ENCODE measurements at regions not wholly inside any gene's neighbourhood (a gene's known extent, or its start where the extent isn't known, plus 50 kb on each side); places are given as distances from the start of the nearest gene placed in this dataset.

DNA sequence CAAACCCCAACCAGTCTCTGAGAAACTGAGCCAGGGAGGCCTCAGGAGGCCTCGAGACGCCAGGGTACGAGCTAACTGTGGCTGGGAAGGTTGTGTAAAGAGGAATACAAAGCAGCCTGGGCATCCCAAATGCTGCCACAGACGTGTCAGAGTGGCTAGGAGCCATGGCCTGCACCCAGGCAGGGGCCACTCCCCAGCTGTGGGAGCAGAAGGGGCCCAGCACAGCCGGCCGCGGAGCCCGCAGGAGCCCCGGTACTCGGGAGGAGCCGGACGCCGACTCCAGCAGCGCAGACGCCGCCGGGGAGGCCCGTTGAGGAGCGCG is 349.8 kb upstream of the B3GAT1 start:
- no peaks in the 10 kb centered on the region for H3K27me3 Mint-ChIP-seq
- peaks cover under 1% of the 10 kb centered on the region for H3K9me3 Mint-ChIP-seq
- no peak overlapping the region for H3K4me3 Mint-ChIP-seq
- no peaks in the 10 kb centered on the region for H3K4me1 Mint-ChIP-seq
- DNase-seq (no peak), ATAC-seq (ENCODE audit: low read depth) (no peak)
- H3K36me3 Mint-ChIP-seq, result no peaks in the 10 kb centered on the region
- POLR2A ChIA-PET, result no interaction called here
- H3K27ac Mint-ChIP-seq, result no peak overlapping the region

DNA sequence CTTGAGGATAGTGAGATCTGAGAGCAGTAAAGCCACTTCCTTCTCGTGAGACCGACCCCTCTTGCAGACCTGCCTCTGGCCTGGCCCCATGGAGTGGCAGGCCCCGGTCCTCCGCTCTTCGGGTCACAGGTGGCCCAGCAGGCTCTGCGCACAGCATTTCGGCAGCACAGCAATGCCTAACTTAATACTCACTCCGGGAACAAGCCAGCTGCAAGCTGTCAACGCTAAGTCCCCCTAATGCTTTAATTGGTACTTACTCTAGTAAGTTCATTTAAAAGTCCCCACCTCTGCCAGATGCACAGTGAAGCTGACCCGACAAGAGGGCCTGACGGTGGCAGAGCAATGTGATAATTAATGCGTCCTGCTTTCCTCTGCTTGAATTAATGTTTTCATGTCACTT is 349.3 kb upstream of the B3GAT1 start:
- H3K36me3 Mint-ChIP-seq, result no peaks in the 10 kb centered on the region
- no peaks in the 10 kb centered on the region for H3K27me3 Mint-ChIP-seq
- no peaks in the 10 kb centered on the region for H3K9me3 Mint-ChIP-seq
- POLR2A ChIA-PET, result no interaction called here
- H3K27ac Mint-ChIP-seq, result no peak overlapping the region
- ATAC-seq (ENCODE audit: low read depth), result no peak
- H3K4me3 Mint-ChIP-seq, result no peak overlapping the region
- H3K4me1 Mint-ChIP-seq, result no peaks in the 10 kb centered on the region
- no peak for DNase-seq

DNA sequence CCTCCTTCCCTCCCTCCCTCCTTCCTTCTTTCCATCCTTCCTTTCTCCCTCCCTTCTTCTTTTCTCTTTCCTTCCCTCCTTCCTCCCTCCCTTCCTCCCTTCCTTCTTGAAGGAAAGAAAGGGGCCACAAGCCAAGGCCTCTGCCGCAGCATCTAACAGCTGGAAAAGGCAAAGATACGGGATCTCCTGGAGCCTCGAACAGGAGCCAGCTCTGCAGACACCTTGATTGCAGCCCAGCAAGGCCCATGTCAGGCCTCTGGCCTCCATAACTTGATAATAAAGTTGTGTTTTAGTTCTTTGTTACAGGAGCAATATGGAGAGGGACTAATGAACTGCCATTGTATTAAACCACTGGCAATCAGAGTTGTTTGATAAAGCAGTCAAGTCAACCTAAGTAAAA is 348.9 kb upstream of the B3GAT1 start:
- Mint-ChIP-seq H3K27me3 (no peaks in the 10 kb centered on the region), H3K4me1 (no peaks in the 10 kb centered on the region), H3K27ac (no peak overlapping the region), H3K36me3 (no peaks in the 10 kb centered on the region), H3K4me3 (no peak overlapping the region), H3K9me3 (no peaks in the 10 kb centered on the region)
- POLR2A ChIA-PET, result no interaction called here
- DNase-seq (no peak), ATAC-seq (ENCODE audit: low read depth) (no peak)

DNA sequence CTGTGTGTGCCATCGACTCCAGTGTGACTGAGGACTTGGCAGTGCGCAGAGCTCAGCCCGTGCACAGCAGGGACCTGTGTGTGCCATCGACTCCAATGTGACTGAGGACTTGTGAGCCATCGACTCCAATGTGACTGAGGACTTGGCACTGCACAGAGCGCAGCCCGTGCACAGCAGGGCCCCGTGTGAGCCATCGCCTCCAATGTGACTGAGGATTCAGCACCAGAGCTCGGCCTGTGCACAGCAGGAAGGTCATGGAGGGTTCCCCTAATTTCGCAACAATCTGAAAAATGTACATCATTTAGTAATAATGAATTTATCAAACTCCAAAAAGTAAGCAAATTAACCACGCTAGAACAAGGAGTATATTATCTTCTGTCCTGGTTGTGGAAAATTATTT is 348.3 kb upstream of the B3GAT1 start:
- Mint-ChIP-seq H3K4me1 (no peaks in the 10 kb centered on the region), H3K27ac (no peak overlapping the region), H3K36me3 (no peaks in the 10 kb centered on the region), H3K4me3 (no peak overlapping the region), H3K9me3 (no peaks in the 10 kb centered on the region), H3K27me3 (peaks cover under 1% of the 10 kb centered on the region)
- no peak for DNase-seq
- POLR2A ChIA-PET, result no interaction called here
- no peak for ATAC-seq (ENCODE audit: low read depth)

DNA sequence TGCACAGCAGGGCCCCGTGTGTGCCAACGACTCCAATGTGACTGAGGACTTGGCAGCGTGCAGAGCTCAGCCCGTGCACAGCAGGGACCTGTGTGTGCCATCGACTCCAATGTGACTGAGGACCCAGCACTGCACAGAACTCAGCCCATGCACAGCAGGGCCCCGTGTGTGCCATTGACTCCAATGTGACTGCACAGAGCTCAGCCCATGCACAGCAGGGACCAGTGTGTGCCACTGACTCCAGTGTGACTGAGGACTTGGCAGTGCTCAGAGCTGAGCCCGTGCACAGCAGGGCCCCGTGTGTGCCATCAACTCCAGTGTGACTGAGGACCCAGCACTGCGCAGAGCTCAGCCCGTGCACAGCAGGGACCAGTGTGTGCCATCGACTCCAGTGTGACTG is 347.8 kb upstream of the B3GAT1 start:
- Mint-ChIP-seq H3K36me3 (no peaks in the 10 kb centered on the region), H3K9me3 (no peaks in the 10 kb centered on the region), H3K4me1 (no peaks in the 10 kb centered on the region), H3K4me3 (no peak overlapping the region), H3K27ac (no peak overlapping the region), H3K27me3 (peaks cover 4% of the 10 kb centered on the region)
- DNase-seq (no peak), ATAC-seq (ENCODE audit: low read depth) (no peak)
- POLR2A ChIA-PET, result no interaction called here

DNA sequence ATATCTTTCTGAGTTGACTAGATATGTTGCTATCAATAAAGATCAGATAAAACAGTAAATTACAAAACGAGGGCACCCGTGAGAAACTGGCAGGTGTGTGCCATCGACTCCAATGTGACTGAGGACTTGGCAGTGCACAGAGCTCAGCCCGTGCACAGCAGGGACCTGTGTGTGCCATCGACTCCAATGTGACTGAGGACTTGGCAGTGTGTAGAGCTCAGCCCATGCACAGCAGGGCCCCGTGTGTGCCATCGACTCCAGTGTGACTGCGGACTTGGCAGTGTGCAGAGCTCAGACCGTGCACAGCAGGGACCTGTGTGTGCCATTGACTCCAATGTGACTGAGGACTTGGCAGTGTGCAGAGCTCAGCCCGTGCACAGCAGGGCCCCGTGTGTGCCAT is 347.2 kb upstream of the B3GAT1 start:
- no peak overlapping the region for H3K27ac Mint-ChIP-seq
- no peak overlapping the region for H3K4me3 Mint-ChIP-seq
- H3K27me3 Mint-ChIP-seq, result peaks cover 4% of the 10 kb centered on the region
- no peaks in the 10 kb centered on the region for H3K36me3 Mint-ChIP-seq
- ATAC-seq (ENCODE audit: low read depth) (no peak), DNase-seq (no peak)
- POLR2A ChIA-PET, result no interaction called here
- H3K4me1 Mint-ChIP-seq, result no peaks in the 10 kb centered on the region
- H3K9me3 Mint-ChIP-seq, result no peaks in the 10 kb centered on the region

DNA sequence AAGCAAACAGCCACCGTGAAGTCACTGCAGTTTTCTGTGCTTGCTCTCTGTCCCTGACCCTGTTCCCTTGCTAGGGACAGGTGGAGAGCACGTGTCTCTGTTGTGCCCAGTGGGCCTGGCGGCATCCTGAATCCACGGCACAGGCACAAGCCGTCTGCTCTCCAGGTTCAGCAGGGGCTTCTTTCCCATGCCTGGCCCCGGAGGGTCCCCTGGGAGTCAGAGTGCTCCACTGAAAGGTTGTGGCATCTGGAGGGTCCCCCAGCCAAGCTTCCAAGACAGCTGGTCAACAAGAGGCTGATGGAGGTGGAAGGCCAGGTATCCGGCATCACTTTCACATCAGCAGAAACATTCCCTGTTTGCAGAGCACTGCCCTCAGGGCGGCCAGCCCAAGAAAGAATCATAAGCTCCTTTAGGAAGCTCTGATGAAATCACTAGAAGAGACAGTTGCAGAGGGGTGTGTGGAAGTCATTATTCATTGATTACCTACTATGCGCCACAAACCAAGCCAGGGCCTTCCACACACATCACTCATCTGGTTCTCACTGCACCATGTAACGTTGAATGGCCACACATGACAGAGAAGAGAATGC is 346.4 kb upstream of the B3GAT1 start:
- Mint-ChIP-seq H3K36me3 (no peaks in the 10 kb centered on the region), H3K27ac (no peak overlapping the region), H3K4me3 (no peak overlapping the region), H3K27me3 (peaks cover 4% of the 10 kb centered on the region), H3K4me1 (no peaks in the 10 kb centered on the region), H3K9me3 (no peaks in the 10 kb centered on the region)
- no peak for ATAC-seq (ENCODE audit: low read depth)
- POLR2A ChIA-PET, result no interaction called here
- no peak for DNase-seq

DNA sequence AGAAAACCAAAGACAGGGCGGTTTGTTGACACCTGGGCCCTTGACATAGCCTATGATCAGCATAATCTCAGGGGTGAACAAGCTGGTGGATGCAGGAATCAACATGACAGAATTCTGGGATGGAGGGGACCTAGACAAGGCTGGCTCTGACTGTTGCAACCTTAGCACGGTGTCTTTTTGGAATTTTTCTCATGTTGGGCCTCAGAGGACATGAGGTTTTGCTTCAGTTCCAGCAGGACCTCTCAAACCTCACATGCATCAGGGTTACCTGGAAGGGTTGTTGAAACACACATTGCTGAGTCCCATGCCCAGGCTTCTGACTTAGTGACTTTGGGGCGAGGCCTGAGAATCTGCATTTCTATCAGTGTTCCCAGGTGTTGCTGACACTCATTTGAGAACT is 345.6 kb upstream of the B3GAT1 start:
- no peak overlapping the region for H3K27ac Mint-ChIP-seq
- H3K36me3 Mint-ChIP-seq, result no peaks in the 10 kb centered on the region
- POLR2A ChIA-PET, result no interaction called here
- ATAC-seq (ENCODE audit: low read depth), result no peak
- H3K9me3 Mint-ChIP-seq, result no peaks in the 10 kb centered on the region
- DNase-seq, result no peak
- H3K4me1 Mint-ChIP-seq, result no peaks in the 10 kb centered on the region
- peaks cover 4% of the 10 kb centered on the region for H3K27me3 Mint-ChIP-seq
- H3K4me3 Mint-ChIP-seq, result no peak overlapping the region

DNA sequence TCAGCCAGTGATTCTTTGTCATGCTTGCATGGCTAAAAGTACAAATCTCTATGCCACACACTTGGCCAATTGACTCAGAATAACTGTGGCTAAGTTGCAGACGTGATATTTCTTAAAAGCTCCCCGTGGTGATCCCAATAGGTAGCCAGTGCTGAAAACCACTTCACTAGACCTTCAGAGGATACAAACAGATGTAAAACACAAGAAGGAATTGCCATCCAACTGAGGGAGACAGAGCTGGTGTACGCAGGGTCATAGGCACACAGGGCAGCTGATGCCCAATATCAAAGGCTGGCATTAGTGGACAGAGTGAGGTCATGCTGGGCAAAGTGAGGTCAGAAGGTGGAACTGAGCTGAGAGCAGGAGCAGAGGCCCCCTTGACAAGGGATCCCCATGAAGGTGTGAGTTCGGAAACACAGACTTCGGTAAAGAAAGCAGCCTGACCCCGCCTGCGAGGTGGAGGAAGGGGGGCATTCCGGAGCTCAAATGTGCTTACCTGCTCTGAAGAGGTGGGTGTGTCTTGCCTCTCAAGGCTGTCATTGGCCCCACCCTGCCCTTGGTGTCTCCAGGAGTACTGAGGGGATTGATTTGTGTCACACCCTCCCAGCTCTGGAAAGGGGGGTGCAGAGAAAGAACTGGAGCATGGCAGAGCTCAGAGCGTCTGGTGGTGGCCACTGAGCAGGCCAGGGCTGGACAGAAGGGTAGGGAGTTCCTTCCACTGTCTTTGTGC is 344.9 kb upstream of the B3GAT1 start:
- ATAC-seq (ENCODE audit: low read depth), result no peak
- Mint-ChIP-seq H3K27ac (no peak overlapping the region), H3K27me3 (peaks cover 4% of the 10 kb centered on the region), H3K36me3 (no peaks in the 10 kb centered on the region), H3K4me1 (no peaks in the 10 kb centered on the region), H3K4me3 (no peak overlapping the region), H3K9me3 (no peaks in the 10 kb centered on the region)
- POLR2A ChIA-PET, result no interaction called here
- no peak for DNase-seq

DNA sequence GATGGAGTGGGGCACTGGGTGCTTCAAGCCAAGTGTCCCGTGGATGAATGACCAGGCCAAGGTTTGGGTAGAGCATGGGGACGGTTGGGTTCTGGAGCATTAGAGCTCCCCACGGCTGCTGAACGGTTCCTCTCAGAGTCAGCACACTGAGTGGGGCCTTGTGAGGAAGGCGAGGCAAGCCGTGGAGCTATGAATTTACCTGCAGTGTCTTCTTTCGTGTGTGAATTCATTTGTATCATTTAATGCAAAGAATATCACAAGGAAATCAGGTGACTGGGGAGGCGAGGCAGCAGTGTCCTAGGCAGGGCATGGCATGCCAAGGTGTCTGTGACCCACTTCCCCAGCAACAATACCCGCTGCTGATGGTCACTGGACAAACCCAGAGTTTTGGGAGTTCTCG is 343.5 kb upstream of the B3GAT1 start:
- POLR2A ChIA-PET, result no interaction called here
- ATAC-seq (ENCODE audit: low read depth) (no peak), DNase-seq (no peak)
- H3K9me3 Mint-ChIP-seq, result no peaks in the 10 kb centered on the region
- no peak overlapping the region for H3K27ac Mint-ChIP-seq
- peaks cover 4% of the 10 kb centered on the region for H3K27me3 Mint-ChIP-seq
- H3K4me3 Mint-ChIP-seq, result no peak overlapping the region
- H3K4me1 Mint-ChIP-seq, result no peaks in the 10 kb centered on the region
- no peaks in the 10 kb centered on the region for H3K36me3 Mint-ChIP-seq

DNA sequence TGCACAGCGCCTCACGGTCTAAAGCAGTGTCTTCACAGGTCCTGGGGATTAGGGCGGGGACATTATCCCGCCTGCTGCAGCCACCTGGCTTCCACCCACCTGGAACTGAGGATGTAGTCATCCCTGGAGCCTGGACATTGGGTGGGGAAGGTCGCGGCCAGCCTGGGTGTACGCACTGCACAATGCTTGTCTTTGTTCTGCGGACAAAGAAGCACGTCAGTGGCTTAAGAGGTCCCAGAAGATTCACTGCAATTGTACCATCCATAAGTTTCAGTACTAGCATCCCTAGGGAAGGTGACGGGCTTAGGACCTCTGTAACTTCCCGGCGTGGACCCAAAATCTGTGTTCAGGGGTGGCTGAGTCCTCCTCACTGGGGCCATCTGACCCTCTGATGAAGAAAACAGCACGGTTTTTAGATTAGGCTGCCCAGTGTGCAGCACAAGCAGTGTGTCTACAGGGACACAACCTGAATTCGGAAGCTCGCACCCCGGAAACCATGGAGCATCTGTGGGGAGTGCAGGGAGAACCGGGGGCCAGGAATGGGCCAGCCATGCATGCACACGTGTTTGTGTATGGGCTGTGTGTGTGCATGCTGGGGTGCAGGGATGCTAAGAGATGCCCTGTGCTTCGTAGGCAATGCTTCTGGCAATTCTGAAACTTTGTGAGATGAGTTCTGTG is 342.6 kb upstream of the B3GAT1 start:
- no peak for ATAC-seq (ENCODE audit: low read depth)
- Mint-ChIP-seq H3K4me3 (no peak overlapping the region), H3K9me3 (no peaks in the 10 kb centered on the region), H3K27ac (no peak overlapping the region), H3K4me1 (no peaks in the 10 kb centered on the region), H3K27me3 (peaks cover 4% of the 10 kb centered on the region), H3K36me3 (no peaks in the 10 kb centered on the region)
- POLR2A ChIA-PET, result no interaction called here
- no peak for DNase-seq

DNA sequence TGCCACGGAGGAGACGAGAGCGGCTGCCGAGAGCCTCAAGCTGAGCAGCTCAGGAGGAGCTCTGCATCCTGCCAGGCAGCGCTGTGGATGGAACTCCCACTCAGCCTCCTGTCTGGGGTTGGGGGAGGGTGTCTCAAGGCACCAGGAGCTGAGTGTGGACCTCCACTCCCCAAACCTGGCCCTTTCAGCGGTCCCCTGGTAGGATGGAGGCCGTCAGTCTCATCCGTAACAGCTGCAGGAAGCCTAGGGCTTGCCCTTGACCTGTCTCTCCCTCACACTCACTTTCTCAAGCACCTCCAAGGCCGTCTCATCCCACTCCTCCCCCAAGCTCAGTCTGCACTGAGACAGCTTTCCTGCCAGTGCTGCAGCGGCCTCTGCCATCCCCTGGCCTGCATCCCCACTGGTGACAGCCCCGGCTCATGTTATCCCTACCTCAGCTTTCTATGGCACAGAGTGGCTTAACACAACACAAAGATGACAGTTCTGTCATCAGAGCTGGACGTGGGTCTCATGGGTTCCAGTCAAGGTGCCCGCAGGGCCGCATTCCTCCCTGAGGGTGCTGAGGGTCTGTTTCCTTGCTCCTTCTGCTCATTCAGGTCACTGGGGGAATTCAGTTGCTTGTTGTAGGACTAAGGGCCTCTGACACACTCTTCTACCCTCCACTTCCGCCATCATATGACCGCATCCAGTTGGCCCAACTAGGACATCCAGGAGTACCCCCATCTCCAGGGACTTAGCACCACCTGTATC is 341.9 kb upstream of the B3GAT1 start:
- POLR2A ChIA-PET, result no interaction called here
- H3K27ac Mint-ChIP-seq, result no peak overlapping the region
- H3K4me1 Mint-ChIP-seq, result no peaks in the 10 kb centered on the region
- H3K27me3 Mint-ChIP-seq, result peaks cover 7% of the 10 kb centered on the region
- DNase-seq (no peak), ATAC-seq (ENCODE audit: low read depth) (no peak)
- no peak overlapping the region for H3K4me3 Mint-ChIP-seq
- H3K9me3 Mint-ChIP-seq, result no peaks in the 10 kb centered on the region
- H3K36me3 Mint-ChIP-seq, result no peaks in the 10 kb centered on the region

DNA sequence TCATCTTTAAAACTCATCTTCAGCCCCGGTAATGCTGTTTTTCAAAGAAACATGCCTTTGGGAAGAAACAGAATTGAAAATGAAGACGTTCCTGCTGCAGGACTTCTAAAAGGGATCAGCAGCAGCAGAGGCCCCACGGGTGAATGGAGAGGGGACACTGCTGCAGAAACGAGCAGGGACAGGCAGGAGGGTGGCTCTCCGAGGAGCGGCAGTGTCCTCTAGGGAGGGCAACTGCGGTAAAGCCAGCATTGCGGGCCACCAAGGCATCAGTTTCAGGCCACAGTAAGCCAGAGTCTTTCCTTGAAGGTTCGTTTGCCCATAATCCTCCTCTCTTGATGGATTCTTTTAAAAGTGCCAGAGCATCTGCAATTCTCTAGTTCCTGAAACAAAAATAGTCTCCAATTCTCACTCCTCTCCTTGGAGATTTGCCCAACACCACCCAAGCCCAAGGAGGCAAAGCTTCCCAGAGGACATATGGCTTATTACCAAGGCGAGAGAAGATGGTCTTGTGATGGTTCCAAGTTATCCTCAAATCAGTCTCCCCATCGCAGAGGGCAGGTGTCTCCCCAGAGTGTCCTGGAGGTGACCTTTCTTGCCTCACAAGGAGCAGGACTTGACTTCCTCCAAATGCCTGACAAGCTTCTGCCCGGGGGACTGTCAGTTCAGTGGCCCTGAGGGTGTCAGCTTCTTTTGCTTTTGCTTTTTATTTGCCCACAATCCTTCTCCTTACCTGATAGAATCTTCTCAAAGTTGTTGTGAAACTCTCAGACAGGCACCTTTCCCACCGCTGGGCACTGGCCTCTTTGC is 341.1 kb upstream of the B3GAT1 start:
- Mint-ChIP-seq H3K27ac (no peak overlapping the region), H3K4me3 (no peak overlapping the region), H3K9me3 (no peaks in the 10 kb centered on the region), H3K27me3 (peaks cover 13% of the 10 kb centered on the region), H3K36me3 (no peaks in the 10 kb centered on the region), H3K4me1 (no peaks in the 10 kb centered on the region)
- POLR2A ChIA-PET, result no interaction called here
- ATAC-seq (ENCODE audit: low read depth), result no peak
- no peak for DNase-seq

Measured in activated naive CD8-positive, alpha-beta T cell treated with anti-CD3 and anti-CD28 coated beads, Interleukin-2, amount 10 ng/mL, durations not matched to agents 7 days and 5 days (primary cell).